Activated CD4-positive, alpha-beta T cell treated with anti-CD3 and anti-CD28 coated beads, Interleukin-2, amount 50 U/mL, for 24 hours (primary cell): ENCODE measurements at regions not wholly inside any gene's neighbourhood (a gene's known extent, or its start where the extent isn't known, plus 50 kb on each side); places are given as distances from the start of the nearest gene placed in this dataset.
"Not testable (repeated sequence)": the region's sequence is repeated elsewhere in the genome, so short reads cannot be mapped to it uniquely, and the experiment has no call there.

Experiments
- DNase-seq, 2 donors: peaks; one replicate each; pipeline ENCODE4 v3.0.0-alpha.2; 2020; ENCODE audit warnings: low read depth in 1 of 2, low spot score in 1 of 2

- DNase-seq = no peak
These were observed 197.0 kb downstream of the FAM181B start for GRCh38 chr11:82536706-82537105.

GRCh38 chr11:82533628-82534327, 199.9 kb downstream of the FAM181B start:
- no peak for DNase-seq

- no peak for DNase-seq
These were observed 203.7 kb downstream of the FAM181B start for GRCh38 chr11:82529936-82530335.

GRCh38 chr11:82527081-82527584, 206.5 kb downstream of the FAM181B start:
- DNase-seq = no peak

- DNase-seq = no peak
These were observed 210.5 kb downstream of the FAM181B start for GRCh38 chr11:82523141-82523540.

- DNase-seq = no peak
These were observed 212.2 kb downstream of the FAM181B start for GRCh38 chr11:82521427-82521826.

- DNase-seq = no peak
These were observed 226.4 kb downstream of the FAM181B start for GRCh38 chr11:82507288-82507687.

- no peak for DNase-seq
These were observed 228.3 kb downstream of the FAM181B start for GRCh38 chr11:82505379-82505778.

GRCh38 chr11:82501174-82501573, 232.5 kb downstream of the FAM181B start:
- not testable (repeated sequence) for DNase-seq

- no peak for DNase-seq
These were observed 238.7 kb downstream of the FAM181B start for GRCh38 chr11:82494988-82495432.

GRCh38 chr11:82474876-82475275, 258.8 kb downstream of the FAM181B start:
- DNase-seq = no peak

GRCh38 chr11:82465481-82465880, 268.2 kb downstream of the FAM181B start:
- DNase-seq = no peak

- no peak for DNase-seq
These were observed 270.9 kb downstream of the FAM181B start for GRCh38 chr11:82462608-82463242.

- DNase-seq = no peak
These were observed 274.9 kb downstream of the FAM181B start for GRCh38 chr11:82458761-82459160.

GRCh38 chr11:82458147-82458546, 275.5 kb downstream of the FAM181B start:
- DNase-seq = no peak

GRCh38 chr11:82450996-82451395, 282.7 kb downstream of the FAM181B start:
- DNase-seq = no peak

GRCh38 chr11:82406611-82407010, 327.1 kb downstream of the FAM181B start:
- no peak for DNase-seq

- no peak for DNase-seq
These were observed 328.2 kb downstream of the FAM181B start for GRCh38 chr11:82405421-82405820.

GRCh38 chr11:82404981-82405380, 328.7 kb downstream of the FAM181B start:
- DNase-seq = no peak

GRCh38 chr11:82403640-82404305, 329.9 kb downstream of the FAM181B start:
- no peak for DNase-seq

- DNase-seq = no peak
These were observed 335.3 kb downstream of the FAM181B start for GRCh38 chr11:82398300-82398815.

- DNase-seq = not testable (repeated sequence)
These were observed 337.0 kb downstream of the FAM181B start for GRCh38 chr11:82396639-82397038.
